NCI-H526 (cell line): ENCODE measurements at regions not wholly inside any gene's neighbourhood (a gene's known extent, or its start where the extent isn't known, plus 50 kb on each side); places are given as distances from the start of the nearest gene placed in this dataset.

ENCODE experiments used
- DNase-seq, 2 experiments: peaks; one replicate each; lab custom pipeline; 2025; lab: John Stamatoyannopoulos, UW

- DNase-seq = no peak
Measured at GRCh38 chr4:55754754-55755350, 64.7 kb upstream of the EXOC1L start.

- DNase-seq = no peak
Measured at GRCh38 chr4:55756208-55756607, 63.4 kb upstream of the EXOC1L start.

GRCh38 chr4:55757356-55757952 lies 62.1 kb upstream of the EXOC1L start:
- no peak for DNase-seq

- no peak for DNase-seq
Measured at GRCh38 chr4:55758066-55758465, 61.5 kb upstream of the EXOC1L start.

GRCh38 chr4:55758570-55758969 lies 61.0 kb upstream of the EXOC1L start:
- no peak for DNase-seq

- no peak for DNase-seq
Measured at GRCh38 chr4:55762819-55763218, 56.8 kb upstream of the EXOC1L start.

- DNase-seq = no peak
Measured at GRCh38 chr4:55763996-55764395, 55.6 kb upstream of the EXOC1L start.

- DNase-seq = peak; percentile 34 to 69
Measured at GRCh38 chr4:55765070-55765469, 54.5 kb upstream of the EXOC1L start.

GRCh38 chr4:55768291-55768690 lies 51.3 kb upstream of the EXOC1L start:
- no peak for DNase-seq
